ENCODE measurements at regions not wholly inside any gene's neighbourhood (a gene's known extent, or its start where the extent isn't known, plus 50 kb on each side); places are given as distances from the start of the nearest gene placed in this dataset.

- Histone ChIP-seq H3K27ac (ENCODE audit: low read length) (no peak overlapping the region), H3F3A (ENCODE audit: insufficient read depth, low read length, poor library complexity, severe bottlenecking) (no peaks in the 10 kb centered on the region), H3K9me3 (ENCODE audit: low read length) (no peaks in the 10 kb centered on the region), H4K20me1 (ENCODE audit: insufficient read depth) (no peaks in the 10 kb centered on the region), H3K36me3 (ENCODE audit: insufficient read depth, low read length) (no peaks in the 10 kb centered on the region), H3K27me3 (ENCODE audit: insufficient read depth, low read depth, low read length) (no peaks in the 10 kb centered on the region), H3K9me2 (ENCODE audit: insufficient read depth, low read length) (no peaks in the 10 kb centered on the region), H3K4me3 (ENCODE audit: low read length) (no peak overlapping the region), H3K9ac (ENCODE audit: low read length) (no peak overlapping the region), H2AFZ (ENCODE audit: low read depth, low read length) (no peak overlapping the region), H3K79me2 (replicated peaks; ENCODE audit: insufficient read depth, low read length) (no peaks in the 10 kb centered on the region), H3K4me2 (ENCODE audit: low read length) (no peak overlapping the region)
- TF ChIP-seq REST (IDR thresholded peaks at IDR 0.05; ENCODE audit: borderline replicate concordance) (no peak), MXI1 (conservative IDR thresholded peaks at IDR 0.05; ENCODE audit: poor library complexity, severe bottlenecking) (no peak), CTCF (IDR thresholded peaks at IDR 0.05; ENCODE audit: poor library complexity, severe bottlenecking) (no peak), TAF1 (IDR thresholded peaks at IDR 0.05; ENCODE audit: low read depth) (no peak), EZH2 (IDR thresholded peaks at IDR 0.05; ENCODE audit: borderline replicate concordance, insufficient read depth, low read length, poor library complexity, severe bottlenecking) (no peak), SMC3 (conservative IDR thresholded peaks at IDR 0.05; ENCODE audit: poor library complexity) (no peak), POLR2AphosphoS5 (IDR thresholded peaks at IDR 0.05) (no peak), RAD21 (conservative IDR thresholded peaks at IDR 0.05) (no peak), EP300 (conservative IDR thresholded peaks at IDR 0.05; ENCODE audit: poor library complexity, severe bottlenecking) (no peak)
Measured at GRCh38 chr17:53891726-53892125, 69.0 kb downstream of the KIF2B start.

GRCh38 chr17:53892222-53892621, 69.5 kb downstream of the KIF2B start:
- no peaks in the 10 kb centered on the region for H3F3A ChIP-seq (ENCODE audit: insufficient read depth, low read length, poor library complexity, severe bottlenecking)
- H3K9ac ChIP-seq (ENCODE audit: low read length): no peak overlapping the region
- no peaks in the 10 kb centered on the region for H3K27me3 ChIP-seq (ENCODE audit: insufficient read depth, low read depth, low read length)
- no peak overlapping the region for H3K27ac ChIP-seq (ENCODE audit: low read length)
- no peaks in the 10 kb centered on the region for H4K20me1 ChIP-seq (ENCODE audit: insufficient read depth)
- no peak overlapping the region for H2AFZ ChIP-seq (ENCODE audit: low read depth, low read length)
- no peak overlapping the region for H3K4me2 ChIP-seq (ENCODE audit: low read length)
- TF ChIP-seq CTCF (IDR thresholded peaks at IDR 0.05; ENCODE audit: poor library complexity, severe bottlenecking) (no peak), SMC3 (conservative IDR thresholded peaks at IDR 0.05; ENCODE audit: poor library complexity) (no peak), REST (IDR thresholded peaks at IDR 0.05; ENCODE audit: borderline replicate concordance) (no peak), EP300 (conservative IDR thresholded peaks at IDR 0.05; ENCODE audit: poor library complexity, severe bottlenecking) (no peak), MXI1 (conservative IDR thresholded peaks at IDR 0.05; ENCODE audit: poor library complexity, severe bottlenecking) (no peak), RAD21 (conservative IDR thresholded peaks at IDR 0.05) (no peak), POLR2AphosphoS5 (IDR thresholded peaks at IDR 0.05) (no peak), EZH2 (IDR thresholded peaks at IDR 0.05; ENCODE audit: borderline replicate concordance, insufficient read depth, low read length, poor library complexity, severe bottlenecking) (no peak), TAF1 (IDR thresholded peaks at IDR 0.05; ENCODE audit: low read depth) (no peak)
- no peak overlapping the region for H3K4me3 ChIP-seq (ENCODE audit: low read length)
- no peaks in the 10 kb centered on the region for H3K9me3 ChIP-seq (ENCODE audit: low read length)
- no peaks in the 10 kb centered on the region for H3K36me3 ChIP-seq (ENCODE audit: insufficient read depth, low read length)
- H3K9me2 ChIP-seq (ENCODE audit: insufficient read depth, low read length): no peaks in the 10 kb centered on the region
- H3K79me2 ChIP-seq (replicated peaks; ENCODE audit: insufficient read depth, low read length): no peaks in the 10 kb centered on the region
